ENCODE measurements at regions not wholly inside any gene's neighbourhood (a gene's known extent, or its start where the extent isn't known, plus 50 kb on each side); places are given as distances from the start of the nearest gene placed in this dataset.

DNA sequence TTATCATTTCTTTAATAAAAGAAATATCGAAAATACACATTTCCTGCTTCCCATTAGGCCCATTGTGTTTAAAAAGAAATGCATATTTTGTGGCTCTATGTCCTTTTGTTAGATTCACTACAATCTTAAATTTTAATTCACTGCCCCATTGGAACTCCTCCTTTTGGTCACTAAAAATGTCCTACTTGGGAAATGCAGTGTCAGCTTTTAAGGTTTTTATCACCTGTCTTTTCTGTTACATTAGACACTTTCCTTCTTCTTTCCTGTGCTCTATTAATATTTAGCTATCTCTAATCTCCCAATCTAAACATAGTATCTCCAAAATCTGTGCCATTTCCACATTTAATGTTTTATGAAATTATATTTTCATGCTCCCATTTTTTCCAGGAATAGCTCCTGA lies 164.9 kb upstream of the SPOCK3 start:
- H3K4me3 Mint-ChIP-seq (ENCODE audit: unreplicated experiment) = no peak overlapping the region
- Histone ChIP-seq H3K36me3 (ENCODE audit: insufficient read depth, low read length) (no peaks in the 10 kb centered on the region), H3K4me1 (ENCODE audit: insufficient read depth, low read length) (no peaks in the 10 kb centered on the region), H3K79me2 (ENCODE audit: insufficient read depth, low read length) (no peaks in the 10 kb centered on the region), H3K9ac (ENCODE audit: low read length) (no peak overlapping the region), H3K9me3 (ENCODE audit: insufficient read depth, low read depth, low read length) (no peaks in the 10 kb centered on the region), H4K20me1 (ENCODE audit: insufficient read depth, low read length) (no peaks in the 10 kb centered on the region), H3K27ac (ENCODE audit: low read depth, low read length) (no peak overlapping the region), H2AFZ (ENCODE audit: low read depth, low read length) (no peak overlapping the region), H3K4me3 (ENCODE audit: insufficient read depth, low read depth, low read length) (no peak overlapping the region), H3K4me2 (ENCODE audit: low read length) (no peak overlapping the region), H3K27me3 (ENCODE audit: insufficient read depth, low read length) (no peaks in the 10 kb centered on the region)
- no peaks in the 10 kb centered on the region for H3K27me3 Mint-ChIP-seq (ENCODE audit: low read depth, unreplicated experiment)
- no peaks in the 10 kb centered on the region for H3K4me1 Mint-ChIP-seq (ENCODE audit: low read depth, unreplicated experiment)
- TF ChIP-seq CTCF (IDR thresholded peaks at IDR 0.05; ENCODE audit: insufficient read depth, low read depth, low read length) (no peak), EZH2 (IDR thresholded peaks at IDR 0.05; ENCODE audit: insufficient read depth, low read length) (no peak)
- DNase-seq (ENCODE audit: low read depth) = no peak
- H3K27ac Mint-ChIP-seq (ENCODE audit: unreplicated experiment) = no peak overlapping the region
- H3K36me3 Mint-ChIP-seq (ENCODE audit: low read depth, unreplicated experiment) = no peaks in the 10 kb centered on the region
- no peaks in the 10 kb centered on the region for H3K9me3 Mint-ChIP-seq (ENCODE audit: unreplicated experiment)
- no peak for FAIRE-seq

- H3K27ac Mint-ChIP-seq (ENCODE audit: unreplicated experiment) = no peak overlapping the region
- Histone ChIP-seq H2AFZ (ENCODE audit: low read depth, low read length) (no peak overlapping the region), H3K4me3 (ENCODE audit: insufficient read depth, low read depth, low read length) (no peak overlapping the region), H3K79me2 (ENCODE audit: insufficient read depth, low read length) (no peaks in the 10 kb centered on the region), H3K9me3 (ENCODE audit: insufficient read depth, low read depth, low read length) (no peaks in the 10 kb centered on the region), H3K9ac (ENCODE audit: low read length) (no peak overlapping the region), H3K27ac (ENCODE audit: low read depth, low read length) (no peak overlapping the region), H3K27me3 (ENCODE audit: insufficient read depth, low read length) (no peaks in the 10 kb centered on the region), H3K4me1 (ENCODE audit: insufficient read depth, low read length) (no peaks in the 10 kb centered on the region), H3K36me3 (ENCODE audit: insufficient read depth, low read length) (no peaks in the 10 kb centered on the region), H3K4me2 (ENCODE audit: low read length) (no peak overlapping the region), H4K20me1 (ENCODE audit: insufficient read depth, low read length) (no peaks in the 10 kb centered on the region)
- no peaks in the 10 kb centered on the region for H3K4me1 Mint-ChIP-seq (ENCODE audit: low read depth, unreplicated experiment)
- no peaks in the 10 kb centered on the region for H3K36me3 Mint-ChIP-seq (ENCODE audit: low read depth, unreplicated experiment)
- no peak overlapping the region for H3K4me3 Mint-ChIP-seq (ENCODE audit: unreplicated experiment)
- no peak for TF ChIP-seq EZH2 (IDR thresholded peaks at IDR 0.05; ENCODE audit: insufficient read depth, low read length)
- no peak for TF ChIP-seq CTCF (IDR thresholded peaks at IDR 0.05; ENCODE audit: insufficient read depth, low read depth, low read length)
- DNase-seq (ENCODE audit: low read depth) (no peak), FAIRE-seq (no peak)
- no peaks in the 10 kb centered on the region for H3K27me3 Mint-ChIP-seq (ENCODE audit: low read depth, unreplicated experiment)
- no peaks in the 10 kb centered on the region for H3K9me3 Mint-ChIP-seq (ENCODE audit: unreplicated experiment)
These were observed 171.9 kb upstream of the SPOCK3 start for GRCh38 chr4:167406181-167406580.

DNA sequence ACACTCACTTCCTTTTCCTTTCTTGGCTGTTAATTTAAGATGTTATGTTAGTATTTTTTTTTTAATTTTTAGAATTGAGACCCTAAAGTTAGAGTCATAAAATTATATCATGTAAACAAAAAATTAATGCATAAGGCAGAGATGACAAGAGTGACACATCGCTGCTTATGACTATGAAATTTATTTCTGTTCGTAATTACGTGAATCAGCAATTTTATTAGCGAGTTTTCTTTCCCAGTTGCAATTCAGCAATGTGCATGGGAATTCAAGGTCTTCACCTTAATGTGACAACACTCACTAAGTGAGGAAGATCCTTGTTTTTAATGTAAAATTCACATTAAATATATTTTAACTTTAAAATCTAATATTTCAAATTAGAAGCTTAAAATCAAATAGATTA lies 181.2 kb upstream of the SPOCK3 start:
- Mint-ChIP-seq H3K4me3 (ENCODE audit: unreplicated experiment) (no peak overlapping the region), H3K9me3 (ENCODE audit: unreplicated experiment) (no peaks in the 10 kb centered on the region), H3K4me1 (ENCODE audit: low read depth, unreplicated experiment) (no peaks in the 10 kb centered on the region), H3K27ac (ENCODE audit: unreplicated experiment) (no peak overlapping the region), H3K27me3 (ENCODE audit: low read depth, unreplicated experiment) (no peaks in the 10 kb centered on the region), H3K36me3 (ENCODE audit: low read depth, unreplicated experiment) (no peaks in the 10 kb centered on the region)
- Histone ChIP-seq H3K9me3 (ENCODE audit: insufficient read depth, low read depth, low read length) (no peaks in the 10 kb centered on the region), H3K27ac (ENCODE audit: low read depth, low read length) (no peak overlapping the region), H3K4me1 (ENCODE audit: insufficient read depth, low read length) (no peaks in the 10 kb centered on the region), H3K9ac (ENCODE audit: low read length) (no peak overlapping the region), H3K36me3 (ENCODE audit: insufficient read depth, low read length) (no peaks in the 10 kb centered on the region), H4K20me1 (ENCODE audit: insufficient read depth, low read length) (no peaks in the 10 kb centered on the region), H2AFZ (ENCODE audit: low read depth, low read length) (no peak overlapping the region), H3K79me2 (ENCODE audit: insufficient read depth, low read length) (no peaks in the 10 kb centered on the region), H3K27me3 (ENCODE audit: insufficient read depth, low read length) (no peaks in the 10 kb centered on the region), H3K4me3 (ENCODE audit: insufficient read depth, low read depth, low read length) (no peak overlapping the region), H3K4me2 (ENCODE audit: low read length) (no peak overlapping the region)
- FAIRE-seq (no peak), DNase-seq (ENCODE audit: low read depth) (no peak)
- TF ChIP-seq EZH2 (IDR thresholded peaks at IDR 0.05; ENCODE audit: insufficient read depth, low read length) (no peak), CTCF (IDR thresholded peaks at IDR 0.05; ENCODE audit: insufficient read depth, low read depth, low read length) (no peak)

All from astrocyte (in vitro differentiated cells and primary cell).